ENCODE measurements at regions not wholly inside any gene's neighbourhood (a gene's known extent, or its start where the extent isn't known, plus 50 kb on each side); places are given as distances from the start of the nearest gene placed in this dataset.

GRCh38 chr1:103337779-103338178 lies 187.7 kb upstream of the RNPC3 start:
- TF ChIP-seq POLR2A (IDR thresholded peaks at IDR 0.05; ENCODE audit: low read length) (no peak), GATA1 (IDR thresholded peaks at IDR 0.05; ENCODE audit: low read depth, low read length) (no peak)
